H1 (cell line): ENCODE measurements at regions not wholly inside any gene's neighbourhood (a gene's known extent, or its start where the extent isn't known, plus 50 kb on each side); places are given as distances from the start of the nearest gene placed in this dataset.

ENCODE experiments used
- BCL11A ChIP-seq, 2 experiments: IDR thresholded peaks; one replicate each; pipeline ENCODE4 v1.6.1; 2011; ENCODE audit warnings: low read depth in 2 of 2, low read length in 2 of 2, mild to moderate bottlenecking in 2 of 2
- CEBPB ChIP-seq: IDR thresholded peaks from 2 replicates; pipeline ENCODE4 v1.6.1; 2012; ENCODE audit warnings: low read depth, low read length
- EZH2 ChIP-seq: fragments of 200-600 bp; sonication (generic); IDR thresholded peaks from 2 replicates; pipeline ENCODE4 v1.7.1; 2012; ENCODE audit warnings: low read depth, mild to moderate bottlenecking, moderate library complexity, low read length, inconsistent platforms; ENCODE audit not compliant: severe bottlenecking
- JUN ChIP-seq: IDR thresholded peaks from 2 replicates; pipeline ENCODE4 v1.6.1; 2011; ENCODE audit warnings: low read depth, mild to moderate bottlenecking, improper control_type of control experiment, low read length
- TBP ChIP-seq: IDR thresholded peaks from 2 replicates; pipeline ENCODE4 v1.6.1; 2011; ENCODE audit warnings: low read depth, low read length, improper control_type of control experiment
- TEAD4 ChIP-seq: IDR thresholded peaks from 2 replicates; pipeline ENCODE4 v1.6.1; 2012; ENCODE audit warnings: low read depth, low read length, inconsistent platforms, mixed read lengths
- TF ChIP-seq, protein P1 (sequence below): IDR thresholded peaks from 2 replicates; pipeline ENCODE4 v1.6.1; 2012; ENCODE audit warnings: inconsistent platforms
- TF ChIP-seq, protein P2 (sequence below): IDR thresholded peaks from 2 replicates; pipeline ENCODE4 v1.6.1; 2012; ENCODE audit warnings: low read length, inconsistent platforms

- TF ChIP-seq, protein P1, sequence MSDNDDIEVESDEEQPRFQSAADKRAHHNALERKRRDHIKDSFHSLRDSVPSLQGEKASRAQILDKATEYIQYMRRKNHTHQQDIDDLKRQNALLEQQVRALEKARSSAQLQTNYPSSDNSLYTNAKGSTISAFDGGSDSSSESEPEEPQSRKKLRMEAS = no peak
- TF ChIP-seq TBP (no peak), EZH2 (no peak), JUN (no peak), TEAD4 (no peak), CEBPB (no peak), BCL11A (IDR thresholded peaks at IDR 0.05; ENCODE audit: low read depth in 2 of 2, low read length in 2 of 2) (no peak)
- TF ChIP-seq, protein P2, sequence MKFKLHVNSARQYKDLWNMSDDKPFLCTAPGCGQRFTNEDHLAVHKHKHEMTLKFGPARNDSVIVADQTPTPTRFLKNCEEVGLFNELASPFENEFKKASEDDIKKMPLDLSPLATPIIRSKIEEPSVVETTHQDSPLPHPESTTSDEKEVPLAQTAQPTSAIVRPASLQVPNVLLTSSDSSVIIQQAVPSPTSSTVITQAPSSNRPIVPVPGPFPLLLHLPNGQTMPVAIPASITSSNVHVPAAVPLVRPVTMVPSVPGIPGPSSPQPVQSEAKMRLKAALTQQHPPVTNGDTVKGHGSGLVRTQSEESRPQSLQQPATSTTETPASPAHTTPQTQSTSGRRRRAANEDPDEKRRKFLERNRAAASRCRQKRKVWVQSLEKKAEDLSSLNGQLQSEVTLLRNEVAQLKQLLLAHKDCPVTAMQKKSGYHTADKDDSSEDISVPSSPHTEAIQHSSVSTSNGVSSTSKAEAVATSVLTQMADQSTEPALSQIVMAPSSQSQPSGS = no peak
These were observed 172.7 kb upstream of the ZEB2 start (continued) for GRCh38 chr2:144692661-144693060.
